ENCODE measurements at regions not wholly inside any gene's neighbourhood (a gene's known extent, or its start where the extent isn't known, plus 50 kb on each side); places are given as distances from the start of the nearest gene placed in this dataset.

GRCh38 chr9:3014178-3014577 is 170.3 kb upstream of the PUM3 start:
- DNase-seq (ENCODE audit: low spot score): no peak
- no peak for TF ChIP-seq CTCF (IDR thresholded peaks at IDR 0.05; ENCODE audit: extremely low read depth, missing control alignments)

DNA sequence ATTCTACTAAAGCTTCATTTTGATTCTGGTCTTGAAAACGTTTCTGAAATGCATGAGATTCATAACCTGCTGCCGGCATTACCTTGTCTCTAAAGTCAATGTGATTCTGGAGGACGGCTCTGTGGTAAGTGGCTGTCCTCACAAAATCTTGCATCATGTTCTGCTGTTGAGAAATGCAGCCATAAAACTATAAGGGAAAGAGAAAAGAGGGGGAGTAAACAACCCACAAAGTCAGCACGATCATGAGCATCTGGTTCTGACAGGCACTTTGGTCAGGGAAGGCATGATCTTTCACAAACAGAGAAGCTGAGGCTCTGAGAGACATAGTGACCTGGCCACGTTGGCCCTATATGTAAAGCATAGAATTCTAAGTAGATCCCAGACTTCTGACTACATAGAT is 168.9 kb upstream of the PUM3 start:
- DNase-seq (ENCODE audit: low spot score): no peak
- no peak for TF ChIP-seq CTCF (IDR thresholded peaks at IDR 0.05; ENCODE audit: extremely low read depth, missing control alignments)

GRCh38 chr9:3012245-3012644 is 168.3 kb upstream of the PUM3 start:
- no peak for DNase-seq (ENCODE audit: low spot score)
- no peak for TF ChIP-seq CTCF (IDR thresholded peaks at IDR 0.05; ENCODE audit: extremely low read depth, missing control alignments)

- DNase-seq (ENCODE audit: low spot score): no peak
- TF ChIP-seq CTCF (IDR thresholded peaks at IDR 0.05; ENCODE audit: extremely low read depth, missing control alignments): no peak
Observed at GRCh38 chr9:3008091-3008490, 164.2 kb upstream of the PUM3 start.

- DNase-seq (ENCODE audit: low spot score): no peak
- TF ChIP-seq CTCF (IDR thresholded peaks at IDR 0.05; ENCODE audit: extremely low read depth, missing control alignments): no peak
Observed at GRCh38 chr9:3007326-3007725, 163.4 kb upstream of the PUM3 start.

- no peak for DNase-seq (ENCODE audit: low spot score)
Observed at GRCh38 chr9:3006851-3007250, 163.0 kb upstream of the PUM3 start.

GRCh38 chr9:3004572-3004971 is 160.7 kb upstream of the PUM3 start:
- TF ChIP-seq CTCF (IDR thresholded peaks at IDR 0.05; ENCODE audit: extremely low read depth, missing control alignments): no peak
- DNase-seq (ENCODE audit: low spot score): no peak

More at GRCh38 chr9:3006851-3007250, 163.0 kb upstream of the PUM3 start:
- TF ChIP-seq CTCF (IDR thresholded peaks at IDR 0.05; ENCODE audit: extremely low read depth, missing control alignments): no peak
